Activated CD8-positive, alpha-beta T cell treated with anti-CD3 and anti-CD28 coated beads for 36 hours (primary cell): ENCODE measurements at regions not wholly inside any gene's neighbourhood (a gene's known extent, or its start where the extent isn't known, plus 50 kb on each side); places are given as distances from the start of the nearest gene placed in this dataset.

Experiments used
- ATAC-seq: fragments of 200-7000 bp; cut with Tn5 transposase; one replicate; pipeline ENCODE4 v1.10.0; 2021; ENCODE audit warnings: mild to moderate bottlenecking, moderate library complexity
- CTCF ChIA-PET: fragments of 350-600 bp; sonication (Branson Sonifier 250); formaldehyde crosslinking; loops from one replicate; lab custom pipeline; 2021; ENCODE audit warnings: antibody characterized with exemption; lab: Charles Lee
- POLR2A ChIA-PET: fragments of 350-600 bp; sonication (Branson Sonifier 250); formaldehyde crosslinking; loops from one replicate; lab custom pipeline; 2021; ENCODE audit warnings: antibody characterized with exemption; lab: Charles Lee
- DNase-seq: peaks from one replicate; pipeline ENCODE4 v3.0.0-alpha.2; 2020
- H3K27ac Mint-ChIP-seq: one replicate; pipeline ENCODE4 v1.8.0; 2021; ENCODE audit warnings: mild to moderate bottlenecking, mixed read lengths
- H3K27me3 Mint-ChIP-seq: one replicate; pipeline ENCODE4 v1.8.0; 2021; ENCODE audit warnings: mixed read lengths
- H3K36me3 Mint-ChIP-seq: one replicate; pipeline ENCODE4 v1.8.0; 2021; ENCODE audit warnings: low read depth, mixed read lengths
- H3K4me1 Mint-ChIP-seq: one replicate; pipeline ENCODE4 v1.8.0; 2021; ENCODE audit warnings: low read depth, mixed read lengths
- H3K4me3 Mint-ChIP-seq: one replicate; pipeline ENCODE4 v1.8.0; 2021; ENCODE audit warnings: mild to moderate bottlenecking, moderate library complexity, mixed read lengths
- H3K9me3 Mint-ChIP-seq: one replicate; pipeline ENCODE4 v1.8.0; 2021; ENCODE audit warnings: mixed read lengths
- intact Hi-C: fragments of 100-400 bp; cut with micrococcal nuclease; formaldehyde crosslinking; loops from one replicate; pipeline ENCODE4 v1.10.0; 2022
- TF ChIP-seq, protein P1 (sequence below): fragments of 200-600 bp; IDR thresholded peaks from one replicate; pipeline ENCODE4 v1.8.0; 2022; ENCODE audit warnings: antibody characterized with exemption, mild to moderate bottlenecking

DNA sequence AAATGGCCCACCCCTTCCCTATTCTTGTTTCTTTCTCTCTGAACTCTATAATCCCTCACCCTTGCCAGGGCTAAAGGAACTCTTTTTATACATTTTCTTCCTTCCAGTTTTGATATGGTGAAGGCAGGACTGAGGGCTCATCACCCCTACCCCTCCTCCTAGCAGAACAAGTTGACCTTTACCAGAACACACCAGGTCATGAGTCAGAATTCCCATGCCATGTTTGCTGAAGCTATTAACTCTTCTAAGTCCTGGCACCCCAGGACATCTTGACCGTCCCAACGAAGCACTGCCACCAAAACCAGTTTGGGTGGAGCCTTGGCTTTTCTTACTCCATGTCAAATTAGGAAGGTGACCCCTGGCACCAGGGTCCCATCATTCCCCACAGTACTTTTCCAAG is 57.5 kb upstream of the DYNLT3 start:
- ATAC-seq (no peak), DNase-seq (no peak)
- H3K9me3 Mint-ChIP-seq: no peaks in the 10 kb centered on the region
- H3K4me1 Mint-ChIP-seq: peaks cover 3% of the 10 kb centered on the region
- peaks cover 14% of the 10 kb centered on the region for H3K27me3 Mint-ChIP-seq
- no peaks in the 10 kb centered on the region for H3K36me3 Mint-ChIP-seq
- intact Hi-C loops: no loop called here
- TF ChIP-seq, protein P1, sequence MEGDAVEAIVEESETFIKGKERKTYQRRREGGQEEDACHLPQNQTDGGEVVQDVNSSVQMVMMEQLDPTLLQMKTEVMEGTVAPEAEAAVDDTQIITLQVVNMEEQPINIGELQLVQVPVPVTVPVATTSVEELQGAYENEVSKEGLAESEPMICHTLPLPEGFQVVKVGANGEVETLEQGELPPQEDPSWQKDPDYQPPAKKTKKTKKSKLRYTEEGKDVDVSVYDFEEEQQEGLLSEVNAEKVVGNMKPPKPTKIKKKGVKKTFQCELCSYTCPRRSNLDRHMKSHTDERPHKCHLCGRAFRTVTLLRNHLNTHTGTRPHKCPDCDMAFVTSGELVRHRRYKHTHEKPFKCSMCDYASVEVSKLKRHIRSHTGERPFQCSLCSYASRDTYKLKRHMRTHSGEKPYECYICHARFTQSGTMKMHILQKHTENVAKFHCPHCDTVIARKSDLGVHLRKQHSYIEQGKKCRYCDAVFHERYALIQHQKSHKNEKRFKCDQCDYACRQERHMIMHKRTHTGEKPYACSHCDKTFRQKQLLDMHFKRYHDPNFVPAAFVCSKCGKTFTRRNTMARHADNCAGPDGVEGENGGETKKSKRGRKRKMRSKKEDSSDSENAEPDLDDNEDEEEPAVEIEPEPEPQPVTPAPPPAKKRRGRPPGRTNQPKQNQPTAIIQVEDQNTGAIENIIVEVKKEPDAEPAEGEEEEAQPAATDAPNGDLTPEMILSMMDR: no peak
- no peak overlapping the region for H3K27ac Mint-ChIP-seq
- H3K4me3 Mint-ChIP-seq: no peak overlapping the region
- ChIA-PET CTCF (interaction anchor here (0.9 to 1.0 kb wide), 2 partner anchors 159 to 255 kb away, joined by 3 read pairs; no protein-coding TSS in a partner anchor), POLR2A (no interaction called here)

DNA sequence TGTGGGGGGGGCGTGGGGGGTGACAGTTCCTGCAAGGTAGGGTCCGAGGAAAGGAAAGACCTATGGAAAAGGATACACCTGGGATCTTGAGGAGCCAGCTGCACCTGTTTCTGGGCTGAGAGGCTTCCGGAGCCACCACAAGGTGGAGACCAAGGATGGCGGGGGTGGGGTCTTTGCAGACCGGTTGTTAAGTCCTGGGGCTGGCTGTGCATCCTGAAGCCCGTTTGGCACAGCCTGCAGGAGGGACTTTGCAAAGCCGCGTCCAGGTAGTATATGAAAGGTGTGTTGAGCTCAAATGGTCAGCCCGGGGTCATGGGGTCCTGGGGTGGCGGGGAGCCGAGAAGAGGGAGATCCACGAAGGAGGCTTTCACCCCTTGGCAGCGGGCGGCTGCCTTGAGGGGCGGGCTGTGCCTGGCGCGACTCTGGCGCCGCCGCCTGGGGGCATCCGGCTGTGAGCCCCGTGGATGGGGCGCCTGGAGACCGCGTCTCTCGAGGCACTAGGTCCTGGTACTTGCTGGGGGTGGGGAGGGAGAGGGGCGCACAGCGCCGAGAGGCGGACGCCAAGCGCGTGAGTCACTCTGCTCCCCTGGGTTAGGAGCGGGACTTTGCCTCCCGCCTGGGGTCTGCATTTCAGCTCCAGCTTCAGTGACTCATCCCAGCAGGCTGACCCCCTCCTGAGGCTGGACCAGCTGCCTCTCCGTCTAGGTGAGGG is 58.2 kb upstream of the DYNLT3 start:
- intact Hi-C loops: no loop called here
- ATAC-seq: peak; percentile 61
- TF ChIP-seq, protein P1: no peak
- ChIA-PET POLR2A (interaction anchor here (0.6 kb wide), 1 partner anchor 12 kb away, joined by 3 read pairs; no protein-coding TSS in a partner anchor), CTCF (interaction anchor here (0.9 kb wide), 1 partner anchor 254 kb away, joined by 3 read pairs; no protein-coding TSS in a partner anchor)
- Mint-ChIP-seq H3K4me3 (no peak overlapping the region), H3K4me1 (peaks cover 3% of the 10 kb centered on the region), H3K36me3 (no peaks in the 10 kb centered on the region), H3K27ac (no peak overlapping the region), H3K9me3 (no peaks in the 10 kb centered on the region), H3K27me3 (peaks cover 14% of the 10 kb centered on the region)
- peak; percentile 27 for DNase-seq

DNA sequence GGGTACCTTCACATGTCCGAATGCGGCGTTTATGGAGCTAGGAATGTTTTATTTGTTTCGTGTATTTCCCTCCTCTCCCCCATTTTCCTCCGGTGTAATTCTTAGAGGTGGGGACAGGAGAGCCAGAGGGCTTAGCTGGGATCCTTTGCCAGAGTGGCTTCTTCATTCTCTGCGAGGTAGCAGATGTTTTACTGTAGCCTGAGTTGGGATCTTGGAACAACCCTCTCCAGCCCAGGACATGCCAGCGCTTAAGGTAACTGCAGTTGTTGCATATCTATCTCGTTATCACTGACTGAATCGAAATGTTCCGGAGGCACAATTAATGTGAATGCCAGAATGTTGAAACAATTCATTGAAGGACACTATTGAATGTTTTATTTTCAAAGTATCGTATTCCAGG is 59.0 kb upstream of the DYNLT3 start:
- no peak overlapping the region for H3K4me3 Mint-ChIP-seq
- TF ChIP-seq, protein P1: no peak
- DNase-seq: no peak
- no peaks in the 10 kb centered on the region for H3K36me3 Mint-ChIP-seq
- ChIA-PET POLR2A (no interaction called here), CTCF (no interaction called here)
- H3K27ac Mint-ChIP-seq: no peak overlapping the region
- H3K4me1 Mint-ChIP-seq: peaks cover 3% of the 10 kb centered on the region
- ATAC-seq: no peak
- H3K9me3 Mint-ChIP-seq: no peaks in the 10 kb centered on the region
- intact Hi-C loops: no loop called here
- H3K27me3 Mint-ChIP-seq: peaks cover 14% of the 10 kb centered on the region

DNA sequence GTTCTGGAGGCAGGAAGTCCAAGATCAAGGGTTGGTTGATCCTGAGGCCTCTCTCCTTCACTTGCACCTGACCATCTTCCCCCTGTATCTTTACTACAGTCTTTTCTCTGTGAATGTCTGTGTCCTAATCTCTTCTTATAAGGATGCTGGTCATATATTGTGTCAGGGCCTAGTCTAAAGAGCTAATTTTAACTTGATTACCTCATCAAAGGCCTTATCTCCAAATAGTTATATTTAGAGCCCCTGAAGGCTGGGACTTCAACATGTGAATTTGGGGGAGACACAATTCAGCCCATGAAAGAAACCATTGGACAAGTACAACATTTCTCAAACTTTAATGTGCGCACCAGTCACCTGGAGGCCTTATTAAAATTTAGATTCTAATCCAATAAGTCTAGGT is 62.8 kb upstream of the DYNLT3 start:
- intact Hi-C loops: no loop called here
- DNase-seq: no peak
- Mint-ChIP-seq H3K27ac (no peak overlapping the region), H3K4me1 (no peaks in the 10 kb centered on the region), H3K36me3 (no peaks in the 10 kb centered on the region), H3K9me3 (no peaks in the 10 kb centered on the region), H3K27me3 (peaks cover 4% of the 10 kb centered on the region), H3K4me3 (no peak overlapping the region)
- CTCF ChIA-PET: no interaction called here
- TF ChIP-seq, protein P1: no peak
- POLR2A ChIA-PET: no interaction called here
- no peak for ATAC-seq

DNA sequence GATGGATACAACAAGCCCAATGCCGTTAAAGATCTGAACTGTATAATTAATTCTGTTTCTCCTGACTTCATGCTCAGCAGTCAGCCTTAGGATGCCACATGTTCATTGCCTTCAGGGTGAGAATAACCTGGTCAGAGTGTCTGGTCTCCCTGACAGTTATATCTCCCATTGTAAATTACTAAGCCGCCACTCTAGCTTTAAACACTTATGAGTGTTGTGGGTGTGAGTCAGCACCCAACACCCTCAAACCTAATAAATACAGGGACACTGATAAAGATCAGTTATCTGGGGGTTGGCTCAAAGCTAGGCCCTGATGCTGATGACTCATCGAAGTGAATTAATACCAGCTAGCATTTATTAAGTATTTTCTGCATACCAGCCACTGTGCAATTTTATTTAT is 64.9 kb upstream of the DYNLT3 start:
- Mint-ChIP-seq H3K4me1 (no peaks in the 10 kb centered on the region), H3K4me3 (no peak overlapping the region), H3K36me3 (no peaks in the 10 kb centered on the region), H3K27ac (no peak overlapping the region), H3K27me3 (peaks cover 4% of the 10 kb centered on the region), H3K9me3 (no peaks in the 10 kb centered on the region)
- TF ChIP-seq, protein P1: no peak
- ChIA-PET CTCF (interaction anchor here (0.9 kb wide), 1 partner anchor 167 kb away, joined by 3 read pairs; no protein-coding TSS in a partner anchor), POLR2A (interaction anchor here (1.2 kb wide), 1 partner anchor 166 kb away, joined by 3 read pairs; no protein-coding TSS in a partner anchor)
- ATAC-seq: peak; percentile 60
- peak; percentile 4 for DNase-seq
- intact Hi-C loops: no loop called here
